Activated CD4-positive, alpha-beta T cell treated with anti-CD3 and anti-CD28 coated beads, Interleukin-2, amount 10 ng/mL, durations not matched to agents 24 days and 14 days (primary cell): ENCODE measurements at regions not wholly inside any gene's neighbourhood (a gene's known extent, or its start where the extent isn't known, plus 50 kb on each side); places are given as distances from the start of the nearest gene placed in this dataset.
"Not testable (repeated sequence)": the region's sequence is repeated elsewhere in the genome, so short reads cannot be mapped to it uniquely, and the experiment has no call there.

Source experiments
- DNase-seq: peaks from one replicate; pipeline ENCODE4 v3.0.0; 2022
- H3K27ac Mint-ChIP-seq: one replicate; pipeline ENCODE4 v1.8.0; 2022; ENCODE audit warnings: mild to moderate bottlenecking, mixed read lengths
- H3K27me3 Mint-ChIP-seq: one replicate; pipeline ENCODE4 v1.8.0; 2022; ENCODE audit warnings: mixed read lengths
- H3K36me3 Mint-ChIP-seq: one replicate; pipeline ENCODE4 v1.8.0; 2022; ENCODE audit warnings: low read depth, mild to moderate bottlenecking, mixed read lengths
- H3K4me1 Mint-ChIP-seq: one replicate; pipeline ENCODE4 v1.8.0; 2021; ENCODE audit warnings: mixed read lengths
- H3K4me3 Mint-ChIP-seq: one replicate; pipeline ENCODE4 v1.8.0; 2022; ENCODE audit warnings: mild to moderate bottlenecking, moderate library complexity, mixed read lengths
- H3K9me3 Mint-ChIP-seq: one replicate; pipeline ENCODE4 v1.8.0; 2021; ENCODE audit warnings: mixed read lengths
- intact Hi-C: fragments of 100-400 bp; cut with micrococcal nuclease; formaldehyde crosslinking; loops from one replicate; pipeline ENCODE4 v1.15.1; 2023

- peaks cover 25% of the 10 kb centered on the region for H3K9me3 Mint-ChIP-seq
- intact Hi-C loops, H3K4me3 Mint-ChIP-seq, H3K4me1 Mint-ChIP-seq, H3K27ac Mint-ChIP-seq, DNase-seq, H3K27me3 Mint-ChIP-seq, H3K36me3 Mint-ChIP-seq: not testable (repeated sequence)
Observed at GRCh38 chr2:90253306-90253705, 1561.8 kb downstream of the RPIA start.

GRCh38 chr2:90266888-90267287 lies 1575.4 kb downstream of the RPIA start:
- intact Hi-C loops, H3K27ac Mint-ChIP-seq, H3K27me3 Mint-ChIP-seq, H3K4me3 Mint-ChIP-seq, H3K36me3 Mint-ChIP-seq, H3K4me1 Mint-ChIP-seq, DNase-seq, H3K9me3 Mint-ChIP-seq: not testable (repeated sequence)

GRCh38 chr2:90287751-90288150 lies 1596.3 kb downstream of the RPIA start:
- H3K27ac Mint-ChIP-seq, H3K27me3 Mint-ChIP-seq, H3K36me3 Mint-ChIP-seq, H3K9me3 Mint-ChIP-seq, intact Hi-C loops, H3K4me1 Mint-ChIP-seq, H3K4me3 Mint-ChIP-seq, DNase-seq: not testable (repeated sequence)

GRCh38 chr2:90288396-90288795 lies 1596.9 kb downstream of the RPIA start:
- H3K4me3 Mint-ChIP-seq, H3K9me3 Mint-ChIP-seq: not testable (repeated sequence)

GRCh38 chr2:90289291-90289980 lies 1598.0 kb downstream of the RPIA start:
- H3K4me3 Mint-ChIP-seq, H3K27ac Mint-ChIP-seq, DNase-seq, intact Hi-C loops, H3K27me3 Mint-ChIP-seq, H3K9me3 Mint-ChIP-seq, H3K4me1 Mint-ChIP-seq, H3K36me3 Mint-ChIP-seq: not testable (repeated sequence)

More at GRCh38 chr2:90288396-90288795, 1596.9 kb downstream of the RPIA start:
- intact Hi-C loops, H3K4me1 Mint-ChIP-seq, H3K36me3 Mint-ChIP-seq, DNase-seq, H3K27me3 Mint-ChIP-seq, H3K27ac Mint-ChIP-seq: not testable (repeated sequence)

GRCh38 chr2:90290701-90291100 lies 1599.2 kb downstream of the RPIA start:
- DNase-seq, H3K9me3 Mint-ChIP-seq, H3K27me3 Mint-ChIP-seq, H3K27ac Mint-ChIP-seq, intact Hi-C loops, H3K4me1 Mint-ChIP-seq, H3K4me3 Mint-ChIP-seq, H3K36me3 Mint-ChIP-seq: not testable (repeated sequence)

GRCh38 chr2:90291168-90291883 lies 1599.9 kb downstream of the RPIA start:
- H3K27me3 Mint-ChIP-seq, H3K4me3 Mint-ChIP-seq, H3K9me3 Mint-ChIP-seq, H3K27ac Mint-ChIP-seq, H3K4me1 Mint-ChIP-seq, intact Hi-C loops, H3K36me3 Mint-ChIP-seq, DNase-seq: not testable (repeated sequence)

GRCh38 chr2:90291934-90292333 lies 1600.5 kb downstream of the RPIA start:
- H3K4me1 Mint-ChIP-seq, H3K27me3 Mint-ChIP-seq, intact Hi-C loops, DNase-seq, H3K9me3 Mint-ChIP-seq, H3K27ac Mint-ChIP-seq, H3K36me3 Mint-ChIP-seq, H3K4me3 Mint-ChIP-seq: not testable (repeated sequence)

GRCh38 chr2:90292451-90292850 lies 1601.0 kb downstream of the RPIA start:
- H3K27ac Mint-ChIP-seq, H3K4me1 Mint-ChIP-seq, H3K4me3 Mint-ChIP-seq, DNase-seq, intact Hi-C loops, H3K36me3 Mint-ChIP-seq, H3K9me3 Mint-ChIP-seq, H3K27me3 Mint-ChIP-seq: not testable (repeated sequence)

- DNase-seq, H3K27me3 Mint-ChIP-seq, H3K9me3 Mint-ChIP-seq, H3K4me3 Mint-ChIP-seq, H3K27ac Mint-ChIP-seq, H3K36me3 Mint-ChIP-seq, H3K4me1 Mint-ChIP-seq, intact Hi-C loops: not testable (repeated sequence)
Observed at GRCh38 chr2:90293224-90293623, 1601.8 kb downstream of the RPIA start.

GRCh38 chr2:90293806-90294205 lies 1602.3 kb downstream of the RPIA start:
- H3K27me3 Mint-ChIP-seq, DNase-seq, H3K36me3 Mint-ChIP-seq, H3K9me3 Mint-ChIP-seq, H3K27ac Mint-ChIP-seq, intact Hi-C loops, H3K4me3 Mint-ChIP-seq, H3K4me1 Mint-ChIP-seq: not testable (repeated sequence)

- H3K36me3 Mint-ChIP-seq, H3K27ac Mint-ChIP-seq, DNase-seq, H3K9me3 Mint-ChIP-seq, intact Hi-C loops, H3K4me3 Mint-ChIP-seq, H3K4me1 Mint-ChIP-seq, H3K27me3 Mint-ChIP-seq: not testable (repeated sequence)
Observed at GRCh38 chr2:90295036-90295750, 1603.7 kb downstream of the RPIA start.

- H3K27ac Mint-ChIP-seq, H3K36me3 Mint-ChIP-seq, H3K27me3 Mint-ChIP-seq, H3K9me3 Mint-ChIP-seq, H3K4me3 Mint-ChIP-seq, H3K4me1 Mint-ChIP-seq, intact Hi-C loops, DNase-seq: not testable (repeated sequence)
Observed at GRCh38 chr2:90296484-90296777, 1605.0 kb downstream of the RPIA start.

- H3K27me3 Mint-ChIP-seq, H3K4me1 Mint-ChIP-seq, intact Hi-C loops, H3K9me3 Mint-ChIP-seq, H3K4me3 Mint-ChIP-seq, H3K27ac Mint-ChIP-seq, H3K36me3 Mint-ChIP-seq, DNase-seq: not testable (repeated sequence)
Observed at GRCh38 chr2:90297701-90298100, 1606.2 kb downstream of the RPIA start.
